GM18909 (cell line): ENCODE measurements at regions not wholly inside any gene's neighbourhood (a gene's known extent, or its start where the extent isn't known, plus 50 kb on each side); places are given as distances from the start of the nearest gene placed in this dataset.

Source experiments
- ATAC-seq: cut with Tn5 transposase; IDR thresholded peaks from one replicate; pipeline ENCODE4 v1.9.1; 2021; ENCODE audit warnings: mild to moderate bottlenecking; ENCODE audit not compliant: unreplicated experiment, poor library complexity

- no peak for ATAC-seq
These were observed 602.8 kb downstream of the BRINP3 start for GRCh38 chr1:189874715-189875435.

- ATAC-seq: no peak
These were observed 597.5 kb downstream of the BRINP3 start for GRCh38 chr1:189880135-189880534.

GRCh38 chr1:189899686-189900425 lies 577.8 kb downstream of the BRINP3 start:
- no peak for ATAC-seq

- no peak for ATAC-seq
These were observed 573.2 kb downstream of the BRINP3 start for GRCh38 chr1:189904509-189904908.

- no peak for ATAC-seq
These were observed 569.6 kb downstream of the BRINP3 start for GRCh38 chr1:189908113-189908512.

GRCh38 chr1:189921613-189922012 lies 556.1 kb downstream of the BRINP3 start:
- no peak for ATAC-seq

- ATAC-seq: no peak
These were observed 550.0 kb downstream of the BRINP3 start for GRCh38 chr1:189927641-189928040.

GRCh38 chr1:189929501-189930099 lies 548.1 kb downstream of the BRINP3 start:
- ATAC-seq: no peak

GRCh38 chr1:189936861-189937260 lies 540.8 kb downstream of the BRINP3 start:
- ATAC-seq: no peak

- no peak for ATAC-seq
These were observed 537.7 kb downstream of the BRINP3 start for GRCh38 chr1:189939967-189940366.

- ATAC-seq: no peak
These were observed 535.7 kb downstream of the BRINP3 start for GRCh38 chr1:189941922-189942321.

- no peak for ATAC-seq
These were observed 518.9 kb downstream of the BRINP3 start for GRCh38 chr1:189958756-189959155.

GRCh38 chr1:189960769-189961168 lies 516.9 kb downstream of the BRINP3 start:
- no peak for ATAC-seq

- no peak for ATAC-seq
These were observed 515.5 kb downstream of the BRINP3 start for GRCh38 chr1:189962181-189962580.

GRCh38 chr1:189970331-189971230 lies 507.1 kb downstream of the BRINP3 start:
- no peak for ATAC-seq

GRCh38 chr1:189971656-189972055 lies 506.0 kb downstream of the BRINP3 start:
- ATAC-seq: no peak

GRCh38 chr1:189977184-189977583 lies 500.5 kb downstream of the BRINP3 start:
- no peak for ATAC-seq

- no peak for ATAC-seq
These were observed 494.3 kb downstream of the BRINP3 start for GRCh38 chr1:189983166-189983890.

GRCh38 chr1:189986516-189986915 lies 491.1 kb downstream of the BRINP3 start:
- ATAC-seq: no peak

GRCh38 chr1:189987509-189987908 lies 490.2 kb downstream of the BRINP3 start:
- no peak for ATAC-seq
